Colonic mucosa (tissue), 4 donors: ENCODE measurements at regions not wholly inside any gene's neighbourhood (a gene's known extent, or its start where the extent isn't known, plus 50 kb on each side); places are given as distances from the start of the nearest gene placed in this dataset.
A peak's percentile ranks its signal among the peaks of the same experiment; 100 is the strongest.

Experiments
- DNase-seq: peaks from one replicate; pipeline ENCODE4 v3.0.0-alpha.2; 2020
- H3K27ac ChIP-seq: fragments of 200-600 bp; one replicate; pipeline ENCODE4 v1.8.0; 2021
- H3K27me3 ChIP-seq: fragments of 200-600 bp; one replicate; pipeline ENCODE4 v1.8.0; 2021
- H3K36me3 ChIP-seq: fragments of 200-600 bp; one replicate; pipeline ENCODE4 v1.8.0; 2021
- H3K4me1 ChIP-seq: fragments of 200-600 bp; one replicate; pipeline ENCODE4 v1.8.0; 2021; ENCODE audit warnings: mild to moderate bottlenecking
- H3K4me3 ChIP-seq: fragments of 200-600 bp; one replicate; pipeline ENCODE4 v1.8.0; 2021
- H3K9ac ChIP-seq, 2 donors: one replicate each; pipeline ENCODE4 v1.7.0; 2013; ENCODE audit warnings: control low read depth in 2 of 2, low read depth in 2 of 2, low read length in 2 of 2
- H3K9me3 ChIP-seq: fragments of 200-600 bp; one replicate; pipeline ENCODE4 v1.8.0; 2021
- CTCF ChIP-seq: fragments of 200-600 bp; IDR thresholded peaks from one replicate; pipeline ENCODE4 v1.8.0; 2022; ENCODE audit warnings: antibody characterized with exemption, mild to moderate bottlenecking
- intact Hi-C: fragments of 100-400 bp; cut with DNase I; formaldehyde crosslinking; loops from one replicate; pipeline ENCODE4 v1.14.1; 2022
- donor health status: healthy.
- donor health status: DM: no; HTN: no; CAD: no.
- donor health status: DM: no; HTN: no; CAD: no.

DNA sequence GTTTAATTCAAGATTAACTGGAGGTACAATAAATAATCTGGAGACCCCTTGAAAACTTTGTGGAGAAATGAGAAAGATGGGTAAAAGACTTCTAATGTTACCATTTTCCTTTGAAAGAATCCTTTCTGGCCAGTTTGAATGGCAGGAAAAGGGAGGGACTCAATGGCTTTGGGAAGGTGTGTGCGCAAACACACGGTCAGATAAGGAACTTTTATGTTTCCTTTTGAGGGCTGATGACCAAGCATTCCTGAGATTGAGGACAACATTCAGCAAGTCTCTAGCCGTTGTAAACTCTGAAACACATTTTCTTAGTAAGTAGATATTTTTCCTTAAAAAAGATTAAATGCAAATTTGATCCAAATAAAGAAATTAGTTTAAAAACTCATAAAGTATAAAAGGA is 909.7 kb upstream of the TENM4 start:
- peak; percentile 44 for DNase-seq

GRCh38 chr11:80349997-80350396 is 909.2 kb upstream of the TENM4 start:
- intact Hi-C loops: no loop called here
- no peak overlapping the region for H3K4me3 ChIP-seq
- no peaks in the 10 kb centered on the region for H3K36me3 ChIP-seq
- H3K27ac ChIP-seq: no peak overlapping the region
- peak; percentile 45 for DNase-seq
- TF ChIP-seq CTCF: no peak
- H3K27me3 ChIP-seq: no peaks in the 10 kb centered on the region
- H3K9ac ChIP-seq: no peak overlapping the region
- no peaks in the 10 kb centered on the region for H3K9me3 ChIP-seq
- no peaks in the 10 kb centered on the region for H3K4me1 ChIP-seq

More for the DNA sequence above, 909.7 kb upstream of the TENM4 start:
- intact Hi-C loops: no loop called here
- Histone ChIP-seq H3K27ac (no peak overlapping the region), H3K9ac (no peak overlapping the region), H3K4me3 (no peak overlapping the region), H3K4me1 (no peaks in the 10 kb centered on the region), H3K27me3 (no peaks in the 10 kb centered on the region), H3K36me3 (no peaks in the 10 kb centered on the region), H3K9me3 (no peaks in the 10 kb centered on the region)
- no peak for TF ChIP-seq CTCF

DNA sequence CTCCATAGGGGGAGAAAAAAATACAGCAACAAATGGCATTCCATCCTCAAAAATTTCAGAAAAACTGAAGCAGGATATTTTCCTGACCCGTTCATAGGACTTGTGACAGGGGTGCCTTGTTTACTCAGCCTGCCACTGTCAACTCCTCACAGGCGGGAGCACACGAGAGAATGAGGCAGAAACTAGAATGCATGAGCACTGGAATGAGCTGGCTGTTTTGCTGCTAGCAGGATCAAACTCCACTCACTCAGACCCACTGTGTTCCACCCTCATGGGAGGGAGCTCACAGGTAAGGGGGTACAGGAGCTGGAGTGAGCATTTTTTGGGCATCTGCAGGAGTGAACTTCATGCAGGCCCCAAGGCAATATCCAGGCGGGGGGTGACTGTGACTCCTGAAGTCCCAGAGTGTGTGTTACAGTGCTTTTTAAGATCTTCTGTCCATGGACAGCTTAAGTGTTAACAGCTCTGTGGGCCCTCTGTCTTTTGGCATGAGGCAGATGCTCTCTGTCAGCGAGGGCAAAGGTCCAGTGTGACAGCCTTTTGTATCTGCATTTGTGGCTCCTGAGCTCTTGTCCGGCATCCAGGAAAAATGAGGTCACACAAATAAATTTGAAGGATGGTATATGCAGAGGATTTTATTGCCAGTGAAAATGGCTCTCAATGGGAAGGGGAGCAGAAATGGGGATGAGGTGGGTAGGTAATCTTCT is 905.7 kb upstream of the TENM4 start:
- Histone ChIP-seq H3K4me3 (no peak overlapping the region), H3K27ac (no peak overlapping the region), H3K4me1 (no peaks in the 10 kb centered on the region), H3K27me3 (no peaks in the 10 kb centered on the region), H3K36me3 (no peaks in the 10 kb centered on the region), H3K9ac (no peak overlapping the region), H3K9me3 (no peaks in the 10 kb centered on the region)
- DNase-seq: peak; percentile 31
- intact Hi-C loops: no loop called here
- TF ChIP-seq CTCF: no peak

DNA sequence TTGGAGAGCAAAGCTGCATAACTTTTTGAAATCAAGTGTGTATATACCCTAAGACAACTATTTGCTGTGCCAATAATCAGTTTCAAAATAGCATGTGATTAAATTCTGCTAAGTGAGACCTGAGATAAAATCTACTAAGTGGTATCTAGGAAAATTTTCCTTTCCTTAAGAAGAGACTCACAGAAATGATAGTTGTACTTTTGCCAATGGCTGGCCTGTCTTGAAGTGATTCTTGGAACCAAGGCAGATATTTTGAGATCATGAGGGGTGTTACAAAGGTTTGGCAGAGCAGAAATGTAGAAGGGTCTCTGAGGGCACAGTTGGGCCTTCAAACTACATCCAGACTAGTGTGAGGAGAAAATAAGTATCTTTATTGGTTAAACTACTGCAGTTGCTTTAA is 902.6 kb upstream of the TENM4 start:
- no peaks in the 10 kb centered on the region for H3K4me1 ChIP-seq
- H3K9me3 ChIP-seq: no peaks in the 10 kb centered on the region
- H3K27ac ChIP-seq: no peak overlapping the region
- TF ChIP-seq CTCF: no peak
- no peaks in the 10 kb centered on the region for H3K27me3 ChIP-seq
- intact Hi-C loops: no loop called here
- no peak for DNase-seq
- no peak overlapping the region for H3K9ac ChIP-seq
- no peak overlapping the region for H3K4me3 ChIP-seq
- no peaks in the 10 kb centered on the region for H3K36me3 ChIP-seq

GRCh38 chr11:80338231-80338630 is 897.4 kb upstream of the TENM4 start:
- Histone ChIP-seq H3K27ac (no peak overlapping the region), H3K4me1 (no peaks in the 10 kb centered on the region), H3K9me3 (no peaks in the 10 kb centered on the region), H3K9ac (no peak overlapping the region), H3K36me3 (no peaks in the 10 kb centered on the region), H3K4me3 (no peak overlapping the region), H3K27me3 (no peaks in the 10 kb centered on the region)
- DNase-seq: no peak
- no peak for TF ChIP-seq CTCF
- intact Hi-C loops: no loop called here
